ENCODE measurements at regions not wholly inside any gene's neighbourhood (a gene's known extent, or its start where the extent isn't known, plus 50 kb on each side); places are given as distances from the start of the nearest gene placed in this dataset.

DNA sequence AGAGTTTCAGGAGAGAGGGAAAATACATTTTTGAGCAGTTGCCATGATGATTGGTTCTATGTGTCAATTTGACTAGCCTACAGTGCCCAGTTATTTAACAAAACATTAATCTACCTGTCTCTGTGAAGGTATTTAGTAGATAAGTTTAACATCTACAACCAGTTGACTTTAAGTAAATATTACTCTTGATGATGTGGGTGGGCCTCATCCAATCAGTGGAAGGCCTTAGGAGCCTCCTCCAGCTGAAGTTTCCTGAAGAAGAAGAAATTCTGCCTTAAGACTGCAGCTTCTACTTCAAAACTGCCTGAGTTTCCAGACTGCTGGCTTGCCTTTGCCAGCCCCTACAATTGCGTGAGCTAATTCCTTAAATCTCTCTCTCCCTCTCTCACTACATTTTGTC, 93.6 kb downstream of the OXSM start:
- H2AFZ ChIP-seq (ENCODE audit: control insufficient read depth, low read length): no peak overlapping the region
- H3K9me1 ChIP-seq (ENCODE audit: control insufficient read depth, extremely low read depth, insufficient read depth, low read length): no peaks in the 10 kb centered on the region
- H3K27me3 ChIP-seq (ENCODE audit: control insufficient read depth, extremely low read depth, insufficient read depth, low read length): no peaks in the 10 kb centered on the region
- H3K79me2 ChIP-seq (ENCODE audit: control insufficient read depth, insufficient read depth, low read length): no peaks in the 10 kb centered on the region
- DNase-seq (ENCODE audit: low read depth, low spot score): no peak
- H3K9me3 ChIP-seq (ENCODE audit: control insufficient read depth, low read depth, low read length): no peaks in the 10 kb centered on the region
- no peak overlapping the region for H3K4me3 ChIP-seq (ENCODE audit: control insufficient read depth in 2 of 3, extremely low read depth in 1 of 3, insufficient read depth in 2 of 3, low read depth in 1 of 3, low read length in 3 of 3)
- no peaks in the 10 kb centered on the region for H3K4me1 ChIP-seq (ENCODE audit: control insufficient read depth, extremely low read depth, insufficient read depth, low read length)
- dilution Hi-C loops (cut with MboI; ENCODE audit: extremely low pct_ligation_motif_present, low sequenced_read_pairs): no loop called here
- H3K27ac ChIP-seq (ENCODE audit: control insufficient read depth, insufficient read depth, low read length): no peak overlapping the region
- no peak overlapping the region for H3K9ac ChIP-seq (ENCODE audit: control insufficient read depth, extremely low read depth, insufficient read depth, low read length)
- no peaks in the 10 kb centered on the region for H3K36me3 ChIP-seq (ENCODE audit: control insufficient read depth in 2 of 2, extremely low read depth in 1 of 2, insufficient read depth in 2 of 2, low read length in 2 of 2)
- no peak for FAIRE-seq
- no peaks in the 10 kb centered on the region for H4K20me1 ChIP-seq (ENCODE audit: control insufficient read depth, extremely low read depth, insufficient read depth, low read length)
- H3K4me2 ChIP-seq (ENCODE audit: control insufficient read depth, extremely low read depth, insufficient read depth, low read depth, low read length): no peak overlapping the region
- TF ChIP-seq, protein P1, sequence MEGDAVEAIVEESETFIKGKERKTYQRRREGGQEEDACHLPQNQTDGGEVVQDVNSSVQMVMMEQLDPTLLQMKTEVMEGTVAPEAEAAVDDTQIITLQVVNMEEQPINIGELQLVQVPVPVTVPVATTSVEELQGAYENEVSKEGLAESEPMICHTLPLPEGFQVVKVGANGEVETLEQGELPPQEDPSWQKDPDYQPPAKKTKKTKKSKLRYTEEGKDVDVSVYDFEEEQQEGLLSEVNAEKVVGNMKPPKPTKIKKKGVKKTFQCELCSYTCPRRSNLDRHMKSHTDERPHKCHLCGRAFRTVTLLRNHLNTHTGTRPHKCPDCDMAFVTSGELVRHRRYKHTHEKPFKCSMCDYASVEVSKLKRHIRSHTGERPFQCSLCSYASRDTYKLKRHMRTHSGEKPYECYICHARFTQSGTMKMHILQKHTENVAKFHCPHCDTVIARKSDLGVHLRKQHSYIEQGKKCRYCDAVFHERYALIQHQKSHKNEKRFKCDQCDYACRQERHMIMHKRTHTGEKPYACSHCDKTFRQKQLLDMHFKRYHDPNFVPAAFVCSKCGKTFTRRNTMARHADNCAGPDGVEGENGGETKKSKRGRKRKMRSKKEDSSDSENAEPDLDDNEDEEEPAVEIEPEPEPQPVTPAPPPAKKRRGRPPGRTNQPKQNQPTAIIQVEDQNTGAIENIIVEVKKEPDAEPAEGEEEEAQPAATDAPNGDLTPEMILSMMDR (optimal IDR thresholded peaks at IDR 0.05 in 1 of 3, IDR thresholded peaks at IDR 0.05 in 1 of 3, conservative IDR thresholded peaks at IDR 0.05 in 1 of 3; ENCODE audit: extremely low read depth in 1 of 3, insufficient read depth in 2 of 3, low read length in 3 of 3): no peak
- TF ChIP-seq EZH2 (IDR thresholded peaks at IDR 0.05; ENCODE audit: low read length): no peak

DNA sequence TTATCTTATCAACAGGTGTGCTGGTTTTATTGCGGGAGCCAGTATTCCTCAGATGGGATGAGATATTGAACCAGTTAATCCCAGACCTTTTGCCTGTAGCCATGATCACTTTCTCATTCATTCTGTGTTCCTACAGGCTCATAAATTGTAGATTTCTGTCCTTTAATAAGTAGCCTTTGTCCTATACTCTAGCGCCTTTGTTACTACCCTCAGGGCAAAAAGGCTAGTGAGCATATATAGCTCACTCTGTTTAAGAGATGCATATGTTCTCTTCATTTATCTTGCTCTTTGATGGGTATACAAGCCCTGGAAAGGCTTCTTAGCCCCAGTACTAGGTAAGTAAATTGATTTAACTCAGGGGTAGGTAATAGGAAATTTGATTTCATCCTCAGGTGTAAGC, 95.1 kb downstream of the OXSM start:
- FAIRE-seq (no peak), DNase-seq (ENCODE audit: low read depth, low spot score) (no peak)
- no peak overlapping the region for H3K4me3 ChIP-seq (ENCODE audit: control insufficient read depth in 2 of 3, extremely low read depth in 1 of 3, insufficient read depth in 2 of 3, low read depth in 1 of 3, low read length in 3 of 3)
- H3K9me1 ChIP-seq (ENCODE audit: control insufficient read depth, extremely low read depth, insufficient read depth, low read length): no peaks in the 10 kb centered on the region
- dilution Hi-C loops (cut with MboI; ENCODE audit: extremely low pct_ligation_motif_present, low sequenced_read_pairs): no loop called here
- H4K20me1 ChIP-seq (ENCODE audit: control insufficient read depth, extremely low read depth, insufficient read depth, low read length): no peaks in the 10 kb centered on the region
- H3K27me3 ChIP-seq (ENCODE audit: control insufficient read depth, extremely low read depth, insufficient read depth, low read length): no peaks in the 10 kb centered on the region
- H3K4me1 ChIP-seq (ENCODE audit: control insufficient read depth, extremely low read depth, insufficient read depth, low read length): no peaks in the 10 kb centered on the region
- no peaks in the 10 kb centered on the region for H3K36me3 ChIP-seq (ENCODE audit: control insufficient read depth in 2 of 2, extremely low read depth in 1 of 2, insufficient read depth in 2 of 2, low read length in 2 of 2)
- no peaks in the 10 kb centered on the region for H3K9me3 ChIP-seq (ENCODE audit: control insufficient read depth, low read depth, low read length)
- no peak for TF ChIP-seq EZH2 (IDR thresholded peaks at IDR 0.05; ENCODE audit: low read length)
- TF ChIP-seq, protein P1 (optimal IDR thresholded peaks at IDR 0.05 in 1 of 3, IDR thresholded peaks at IDR 0.05 in 1 of 3, conservative IDR thresholded peaks at IDR 0.05 in 1 of 3; ENCODE audit: extremely low read depth in 1 of 3, insufficient read depth in 2 of 3, low read length in 3 of 3): no peak
- H3K4me2 ChIP-seq (ENCODE audit: control insufficient read depth, extremely low read depth, insufficient read depth, low read depth, low read length): no peak overlapping the region
- H2AFZ ChIP-seq (ENCODE audit: control insufficient read depth, low read length): no peak overlapping the region
- H3K27ac ChIP-seq (ENCODE audit: control insufficient read depth, insufficient read depth, low read length): no peak overlapping the region
- H3K9ac ChIP-seq (ENCODE audit: control insufficient read depth, extremely low read depth, insufficient read depth, low read length): no peak overlapping the region
- no peaks in the 10 kb centered on the region for H3K79me2 ChIP-seq (ENCODE audit: control insufficient read depth, insufficient read depth, low read length)

All from keratinocyte (primary cell).